Embryonic facial prominence (tissue), 1 donor: ENCODE measurements at regions not wholly inside any gene's neighbourhood (a gene's known extent, or its start where the extent isn't known, plus 50 kb on each side); places are given as distances from the start of the nearest gene placed in this dataset.
A peak's percentile ranks its signal among the peaks of the same experiment; 100 is the strongest.
"Not testable (repeated sequence)": the region's sequence is repeated elsewhere in the genome, so short reads cannot be mapped to it uniquely, and the experiment has no call there.

ENCODE experiments used
- DNase-seq: peaks from one replicate; pipeline ENCODE4 v3.0.0-alpha.2; 2016; ENCODE audit errors: extremely low spot score

DNA sequence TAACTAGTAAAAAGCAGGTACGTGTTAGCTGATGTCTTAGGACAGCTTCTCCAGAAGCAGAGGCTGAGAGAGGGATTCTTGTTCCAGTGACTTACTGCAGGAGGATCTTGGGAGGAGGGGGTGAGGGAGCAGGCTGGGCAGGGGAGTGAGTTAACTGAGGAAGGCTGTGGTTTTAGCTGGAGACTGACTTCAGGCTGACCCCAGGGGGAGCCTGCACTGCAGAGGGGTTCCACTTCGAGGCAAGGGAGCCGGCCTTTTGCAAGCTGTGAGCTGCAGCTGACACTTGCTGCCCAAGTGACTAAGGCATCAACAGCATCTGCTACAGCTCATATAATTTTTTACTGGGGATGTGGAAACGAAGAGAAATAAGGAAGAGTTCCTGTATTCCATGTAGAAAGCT, 50.4 kb upstream of the SOD1 start:
- DNase-seq: no peak

- no peak for DNase-seq
Measured at GRCh38 chr21:31607791-31608190, 51.7 kb upstream of the SOD1 start.

DNA sequence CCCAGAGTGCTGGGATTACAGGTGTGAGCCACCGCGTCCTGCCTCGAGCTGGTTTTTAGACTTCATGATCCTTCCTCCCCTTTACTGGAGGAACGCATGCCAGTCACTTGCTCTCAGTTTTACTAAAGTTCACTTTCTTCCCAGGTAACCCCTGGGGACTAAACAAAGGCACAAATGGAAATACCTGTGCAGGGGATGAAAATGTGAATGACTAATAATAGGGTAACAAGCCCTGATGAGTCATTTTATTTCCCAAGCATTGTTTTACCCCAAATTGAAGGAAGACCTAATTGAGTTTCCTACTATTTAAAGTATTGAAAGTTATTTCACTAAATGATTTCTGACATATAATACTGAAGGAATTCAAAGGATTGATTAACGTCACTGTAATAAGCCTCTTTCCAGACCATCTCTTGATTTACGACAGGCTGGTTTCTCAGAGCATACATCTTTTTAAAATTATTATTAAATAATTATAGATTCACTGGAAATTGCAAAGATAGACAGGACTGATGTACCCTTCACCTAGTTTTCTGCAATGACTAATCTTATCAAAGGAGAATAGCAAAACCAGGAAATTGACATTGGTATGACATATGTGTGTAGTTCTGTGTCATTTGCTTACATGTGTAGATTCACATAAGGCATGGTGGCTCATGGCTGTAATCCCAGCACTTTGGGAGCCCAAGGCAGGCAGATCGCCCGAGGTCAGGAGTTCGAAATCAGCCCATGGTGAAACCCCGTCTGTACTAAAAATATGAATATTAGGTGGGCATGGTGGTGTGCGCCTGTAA, 53.2 kb upstream of the SOD1 start:
- no peak for DNase-seq

GRCh38 chr21:31604591-31605190, 54.8 kb upstream of the SOD1 start:
- peak; percentile 39 for DNase-seq

DNA sequence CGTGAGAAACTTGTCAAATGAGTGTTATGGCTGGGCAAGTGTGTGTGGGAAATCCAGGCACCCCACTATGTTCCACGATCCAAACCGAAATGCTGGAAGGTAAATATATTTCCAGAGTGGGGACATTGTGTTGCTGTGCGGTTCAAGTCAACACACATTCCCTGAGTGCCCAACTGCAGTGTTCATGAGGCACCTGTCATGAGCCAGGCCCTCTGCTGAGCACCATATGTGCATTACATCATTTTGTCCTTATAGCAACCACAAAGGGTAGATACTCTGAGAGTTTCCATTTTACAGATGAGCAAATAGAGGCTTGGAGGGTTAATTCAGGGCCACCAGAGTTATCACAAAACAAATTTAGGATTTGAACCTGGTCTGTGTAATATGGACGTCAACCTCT, 59.9 kb upstream of the SOD1 start:
- no peak for DNase-seq

DNA sequence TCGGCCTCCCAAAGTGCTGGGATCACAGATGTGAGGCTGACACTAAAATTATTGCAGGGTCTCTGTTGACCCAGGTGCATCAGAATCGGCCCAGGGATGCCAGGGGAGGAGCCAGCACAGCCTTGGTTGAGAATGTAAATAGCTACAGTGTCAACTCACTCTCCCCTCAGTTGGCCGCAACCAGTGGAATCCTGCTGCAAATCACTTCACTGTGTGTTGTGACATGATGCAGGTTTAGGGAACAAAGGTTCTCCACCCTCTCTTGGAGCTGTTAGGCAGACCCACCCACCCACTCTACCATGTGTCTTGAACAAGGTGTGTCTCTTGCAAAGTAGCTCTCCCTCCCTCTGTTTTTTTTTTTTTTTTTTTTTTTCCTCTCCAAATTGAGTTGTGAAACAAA, 60.5 kb upstream of the SOD1 start:
- no peak for DNase-seq

DNA sequence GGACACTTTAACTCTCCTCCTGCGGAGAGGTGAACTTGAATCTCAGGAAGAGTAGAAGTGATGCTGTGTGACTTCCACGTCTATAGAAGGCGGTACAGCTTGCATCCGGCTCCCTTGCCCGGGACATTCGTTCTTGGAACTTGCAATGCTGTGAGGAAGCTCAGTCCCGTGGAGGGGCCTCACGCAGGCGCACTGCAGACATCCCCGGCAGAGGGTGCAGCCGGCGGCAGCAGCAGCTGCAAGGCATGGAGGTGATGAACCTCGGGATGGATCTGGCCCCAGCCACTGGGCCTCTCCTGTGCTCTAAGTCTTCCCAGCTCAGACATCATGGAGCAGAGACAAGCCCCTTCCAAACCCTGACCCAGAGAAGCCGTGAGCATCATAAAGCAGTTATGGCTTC, 61.8 kb upstream of the SOD1 start:
- no peak for DNase-seq

DNA sequence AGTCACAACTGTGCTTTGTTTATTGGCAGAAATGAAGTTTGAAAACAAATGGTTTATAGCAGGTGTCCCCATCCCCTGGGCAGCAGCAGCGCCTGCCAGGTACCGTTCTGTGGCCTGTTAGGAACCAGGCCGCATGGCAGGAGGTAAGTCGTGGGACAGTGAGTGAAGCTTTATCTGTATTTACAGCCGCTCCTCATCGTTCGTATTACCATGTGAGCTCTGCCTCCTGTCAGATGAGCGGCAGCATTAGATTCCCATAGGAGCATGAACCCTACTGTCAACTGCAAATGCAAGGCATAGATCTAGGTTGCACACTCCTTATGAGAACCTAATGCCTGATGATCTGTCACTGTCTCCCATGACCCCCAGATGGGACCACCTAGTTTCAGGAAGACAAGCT, 63.4 kb upstream of the SOD1 start:
- no peak for DNase-seq

- no peak for DNase-seq
Measured at GRCh38 chr21:31594726-31595125, 64.8 kb upstream of the SOD1 start.

GRCh38 chr21:31594279-31594678, 65.2 kb upstream of the SOD1 start:
- no peak for DNase-seq

GRCh38 chr21:31592963-31593560, 66.4 kb upstream of the SOD1 start:
- no peak for DNase-seq

GRCh38 chr21:31592516-31592915, 67.0 kb upstream of the SOD1 start:
- no peak for DNase-seq

DNA sequence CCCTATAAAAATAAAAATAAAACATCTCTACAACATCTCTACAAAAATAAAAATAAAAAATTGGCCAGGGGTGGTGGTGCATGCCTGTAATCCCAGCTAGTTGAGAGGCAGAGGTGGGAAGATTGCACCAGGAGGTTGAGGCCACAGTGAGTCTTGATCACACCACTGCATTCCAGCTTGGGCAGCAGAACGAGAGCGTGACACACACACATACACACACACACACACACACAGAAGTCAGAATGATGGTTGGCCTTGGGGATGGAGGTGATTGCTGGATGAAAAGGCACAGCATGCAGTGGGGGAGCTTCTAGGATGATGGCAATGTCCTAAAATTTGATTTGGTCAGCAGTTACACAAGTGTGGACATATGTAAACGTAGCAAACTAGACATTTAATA, 69.7 kb upstream of the SOD1 start:
- DNase-seq: no peak

DNA sequence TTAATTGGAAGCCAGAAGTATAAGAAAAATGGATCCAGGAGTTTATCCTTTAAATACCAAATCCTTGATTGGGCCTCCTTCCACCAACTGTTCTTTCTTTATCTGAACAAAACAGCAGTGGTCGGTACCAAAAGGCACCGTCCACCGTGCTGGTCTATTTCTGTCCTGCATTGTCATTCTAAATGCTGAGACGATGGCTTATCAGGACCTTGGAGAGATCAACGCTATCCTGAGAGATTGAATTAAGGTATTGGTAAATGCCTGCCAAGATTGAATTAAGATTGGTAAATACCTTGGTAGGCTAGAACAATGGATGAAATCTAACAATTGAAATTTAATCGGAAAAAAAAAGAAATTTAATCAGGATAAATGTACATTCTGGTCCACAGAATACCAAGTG, 73.4 kb upstream of the SOD1 start:
- no peak for DNase-seq

GRCh38 chr21:31583937-31584336, 75.6 kb upstream of the SOD1 start:
- not testable (repeated sequence) for DNase-seq

DNA sequence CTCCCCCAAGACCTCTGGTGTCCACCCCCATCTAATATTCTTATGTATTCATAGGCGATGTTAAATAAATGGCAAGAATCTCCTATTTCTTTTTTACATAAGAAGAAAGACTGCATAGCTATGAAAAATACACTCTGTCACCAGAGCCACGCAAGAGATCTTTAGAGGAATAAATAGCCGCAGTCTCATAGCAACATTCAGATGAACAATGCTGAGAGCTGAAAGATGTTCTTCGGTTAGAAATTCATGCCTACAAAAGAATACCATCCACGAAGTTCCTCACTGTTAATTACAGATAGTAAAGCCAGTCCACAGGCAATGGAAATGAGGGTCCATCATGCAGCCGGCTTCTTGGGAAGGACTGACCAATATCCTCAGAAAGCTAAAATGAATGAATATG, 76.0 kb upstream of the SOD1 start:
- no peak for DNase-seq

DNA sequence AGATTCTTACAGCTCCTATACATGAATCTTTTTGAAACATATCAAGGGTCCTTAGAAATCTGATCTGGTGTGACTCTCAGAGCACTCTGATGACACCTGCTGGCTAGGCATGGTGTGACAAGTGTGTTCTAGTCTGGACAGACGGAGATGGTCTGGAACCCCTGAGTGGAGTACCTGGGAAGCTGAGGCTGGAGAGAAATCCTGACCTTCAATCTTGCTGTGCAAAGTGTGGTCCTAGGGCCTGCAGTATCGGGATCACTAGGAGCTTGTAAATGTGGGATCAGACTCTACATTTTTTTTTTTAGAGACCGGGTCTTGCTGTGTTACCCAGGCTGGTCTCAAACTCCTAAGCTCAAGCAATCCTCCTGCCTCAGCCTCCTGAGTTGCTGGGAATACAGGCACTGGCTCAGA, 78.6 kb upstream of the SOD1 start:
- DNase-seq: peak; percentile 62

- no peak for DNase-seq
Measured at GRCh38 chr21:31577271-31577670, 82.2 kb upstream of the SOD1 start.

DNA sequence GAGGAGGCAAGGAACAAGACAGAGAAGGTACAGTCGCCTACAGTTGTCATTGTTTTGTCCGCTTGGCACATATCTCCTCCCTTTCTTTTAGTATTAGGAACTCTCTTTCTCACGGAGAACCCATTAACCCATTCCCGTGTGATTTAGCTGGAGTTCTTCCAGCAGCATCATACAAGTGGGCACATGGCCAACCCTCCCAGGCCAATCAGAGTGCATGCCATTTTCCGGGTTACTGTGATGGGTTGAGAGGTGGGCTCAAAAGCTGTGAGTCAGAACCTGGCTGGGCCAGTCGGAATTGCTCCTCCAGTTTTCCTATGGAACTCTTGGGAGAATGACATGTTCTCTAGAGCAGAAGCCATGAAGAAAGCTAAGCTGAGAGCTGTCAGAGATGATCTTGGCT, 83.1 kb upstream of the SOD1 start:
- no peak for DNase-seq

DNA sequence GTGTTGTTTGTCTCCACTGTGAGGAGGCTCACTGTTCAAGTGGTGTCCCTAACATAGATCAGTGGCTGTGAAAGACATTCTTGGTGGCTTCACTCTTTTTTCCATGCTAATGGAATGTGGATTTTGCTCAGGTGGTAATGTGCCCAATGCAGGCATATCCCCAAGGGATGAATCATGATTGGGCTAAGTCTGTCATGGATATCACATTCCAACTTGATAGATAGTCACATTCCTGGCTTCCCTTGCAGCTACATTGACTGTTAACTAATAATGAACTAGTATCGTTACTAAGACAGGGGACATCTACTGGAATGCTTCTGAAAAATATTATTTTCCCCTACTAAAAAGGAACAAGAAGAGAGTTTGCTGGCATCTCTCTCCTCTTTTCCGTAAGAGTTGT, 86.3 kb upstream of the SOD1 start:
- no peak for DNase-seq

DNA sequence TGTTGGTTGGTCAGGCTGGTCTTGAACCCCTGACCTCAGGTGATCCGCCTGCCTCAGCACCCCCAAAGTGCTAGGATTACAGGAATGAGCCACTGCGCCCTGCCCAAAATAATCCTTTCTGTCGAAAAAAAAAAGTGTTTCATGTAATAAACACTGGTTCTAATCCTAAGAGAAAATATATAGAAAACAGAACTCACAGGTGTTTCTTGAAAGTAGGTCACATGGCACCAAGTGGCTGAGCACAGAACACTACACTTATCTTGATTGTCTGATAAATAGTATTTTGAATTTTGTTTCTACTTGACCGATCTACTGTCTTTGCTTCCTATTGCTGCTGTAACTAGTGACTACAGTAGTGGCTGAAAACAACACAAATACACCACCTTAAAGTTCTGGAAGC, 87.6 kb upstream of the SOD1 start:
- DNase-seq: no peak

DNA sequence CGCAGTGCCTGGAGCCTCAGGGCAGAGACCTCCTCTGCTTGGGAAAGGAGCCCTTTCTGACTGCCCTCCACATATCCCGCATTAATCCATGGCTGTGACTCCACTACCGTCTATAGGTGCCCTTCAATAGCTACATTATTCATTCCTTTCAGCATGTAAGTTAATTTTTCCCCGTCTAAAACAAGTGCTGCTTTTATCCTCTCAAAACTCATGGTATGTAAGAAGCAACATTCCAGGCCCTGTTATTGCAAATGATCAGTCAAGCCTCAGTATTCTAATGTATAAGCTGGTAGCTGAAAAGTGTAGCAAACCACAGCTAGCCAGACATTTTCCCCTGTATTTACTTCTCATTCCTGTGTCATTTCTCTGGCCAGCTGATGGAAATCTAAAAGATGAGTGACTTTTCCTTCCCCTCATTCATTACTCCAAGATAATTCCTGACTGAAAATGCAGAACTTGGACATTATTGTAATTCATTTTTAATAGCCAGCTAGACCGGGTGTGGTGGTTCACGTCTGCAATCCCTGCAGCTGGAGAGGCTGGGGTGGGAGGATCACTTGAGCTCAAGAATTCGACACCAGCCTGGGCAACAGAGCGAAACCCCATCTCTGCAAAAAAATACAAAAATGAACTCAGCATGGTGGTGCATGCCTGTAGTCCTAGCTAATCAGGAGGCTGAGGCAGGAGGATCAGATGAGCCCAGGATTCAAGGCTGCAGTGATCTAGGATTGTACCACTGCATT, 88.5 kb upstream of the SOD1 start:
- DNase-seq: no peak

- DNase-seq: no peak
Measured at GRCh38 chr21:31566611-31567010, 92.9 kb upstream of the SOD1 start.
